ENCODE measurements at regions not wholly inside any gene's neighbourhood (a gene's known extent, or its start where the extent isn't known, plus 50 kb on each side); places are given as distances from the start of the nearest gene placed in this dataset.

DNA sequence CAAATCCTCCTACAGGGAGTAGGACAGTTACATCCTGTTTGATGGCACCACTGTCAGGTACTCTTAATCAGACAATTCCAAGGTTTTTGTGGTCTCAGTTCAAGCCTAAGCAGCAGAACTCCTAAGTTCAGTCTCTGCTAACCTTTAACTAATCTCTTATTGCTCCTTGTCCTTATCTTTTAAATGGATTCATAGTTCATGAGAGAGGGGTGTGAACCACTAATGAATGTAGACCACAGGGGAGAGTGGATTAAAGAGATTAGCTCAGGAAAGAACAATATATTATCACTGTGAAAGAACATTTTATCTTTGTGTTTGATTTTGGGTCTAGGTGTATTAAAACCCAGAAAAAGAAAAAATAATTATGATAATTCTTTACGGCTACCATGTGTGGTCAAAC lies 168.9 kb downstream of the DCK start:
- TF ChIP-seq YY1 (IDR thresholded peaks at IDR 0.05; ENCODE audit: insufficient read depth, insufficient read length): no peak
- no peak for TF ChIP-seq ZNF274 (IDR thresholded peaks at IDR 0.05; ENCODE audit: low read depth, low read length)
- no peak for TF ChIP-seq SUZ12 (IDR thresholded peaks at IDR 0.05; ENCODE audit: extremely low read depth, insufficient read depth, insufficient read length)

Measured in NT2/D1 (cell line).